Keratinocyte (primary cell): ENCODE measurements at regions not wholly inside any gene's neighbourhood (a gene's known extent, or its start where the extent isn't known, plus 50 kb on each side); places are given as distances from the start of the nearest gene placed in this dataset.

Source experiments
- DNase-seq: peaks from one replicate; pipeline ENCODE4 v3.0.0-alpha.2; 2011; ENCODE audit warnings: low read depth, missing footprints, low spot score
- FAIRE-seq: peaks from 2 replicates; lab custom pipeline; 2011; peaks lifted over from hg19 to GRCh38; lab: Jason Lieb, UNC
- H2AFZ ChIP-seq: 2 replicates; pipeline ENCODE4 v1.6.0; 2012; ENCODE audit warnings: low read length, control low read depth, inconsistent platforms; ENCODE audit not compliant: control insufficient read depth
- H3K27ac ChIP-seq: 2 replicates; pipeline ENCODE4 v1.5.1; 2011; ENCODE audit warnings: low read length; ENCODE audit not compliant: control insufficient read depth, insufficient read depth
- H3K27me3 ChIP-seq: 3 replicates; pipeline ENCODE4 v1.6.0; 2011; ENCODE audit warnings: low read length; ENCODE audit not compliant: control insufficient read depth, insufficient read depth; ENCODE audit errors: extremely low read depth
- H3K36me3 ChIP-seq, 2 experiments: 2 replicates in 1 of 2; 3 replicates in 1 of 2; pipeline ENCODE4 v1.5.1; 2011; ENCODE audit warnings: low read length in 2 of 2, mild to moderate bottlenecking in 1 of 2; ENCODE audit not compliant: control insufficient read depth in 2 of 2, insufficient read depth in 2 of 2; ENCODE audit errors: extremely low read depth in 1 of 2
- H3K4me1 ChIP-seq: 3 replicates; pipeline ENCODE4 v1.5.1; 2011; ENCODE audit warnings: low read length; ENCODE audit not compliant: control insufficient read depth, insufficient read depth; ENCODE audit errors: extremely low read depth
- H3K4me2 ChIP-seq: 3 replicates; pipeline ENCODE4 v1.6.0; 2011; ENCODE audit warnings: low read depth, low read length; ENCODE audit not compliant: control insufficient read depth, insufficient read depth; ENCODE audit errors: extremely low read depth
- H3K4me3 ChIP-seq, 3 experiments: fragments of 200-600 bp in 1 of 3; sonication (generic) in 1 of 3; 2 replicates in 2 of 3; 3 replicates in 1 of 3; pipeline ENCODE4 v1.5.1; 2011 to 2016; ENCODE audit warnings: low read length in 3 of 3, mild to moderate bottlenecking in 3 of 3, control low read depth in 2 of 3, inconsistent platforms in 1 of 3, low read depth in 1 of 3, mixed read lengths in 1 of 3, mixed run types in 1 of 3, moderate library complexity in 1 of 3; ENCODE audit not compliant: control insufficient read depth in 2 of 3, insufficient read depth in 2 of 3; ENCODE audit errors: extremely low read depth in 1 of 3
- H3K79me2 ChIP-seq: 2 replicates; pipeline ENCODE4 v1.6.0; 2012; ENCODE audit warnings: low read length; ENCODE audit not compliant: control insufficient read depth, insufficient read depth
- H3K9ac ChIP-seq: 3 replicates; pipeline ENCODE4 v1.6.0; 2011; ENCODE audit warnings: low read length; ENCODE audit not compliant: control insufficient read depth, insufficient read depth; ENCODE audit errors: extremely low read depth
- H3K9me1 ChIP-seq: 3 replicates; pipeline ENCODE4 v1.6.0; 2011; ENCODE audit warnings: low read length; ENCODE audit not compliant: control insufficient read depth, insufficient read depth; ENCODE audit errors: extremely low read depth
- H3K9me3 ChIP-seq: 2 replicates; pipeline ENCODE4 v1.5.1; 2012; ENCODE audit warnings: low read depth, low read length; ENCODE audit not compliant: control insufficient read depth
- H4K20me1 ChIP-seq: 3 replicates; pipeline ENCODE4 v1.6.0; 2011; ENCODE audit warnings: low read length; ENCODE audit not compliant: control insufficient read depth, insufficient read depth; ENCODE audit errors: extremely low read depth
- EZH2 ChIP-seq: IDR thresholded peaks from one replicate; pipeline ENCODE4 v1.6.1; 2012; ENCODE audit warnings: inconsistent platforms, mild to moderate bottlenecking, low read length, moderate library complexity
- dilution Hi-C: fragments of 300-500 bp; cut with MboI; formaldehyde crosslinking; loops from one replicate; pipeline ENCODE4 v1.7.0; 2020; ENCODE audit warnings: low sequenced_read_pairs; ENCODE audit not compliant: extremely low pct_ligation_motif_present
- TF ChIP-seq, protein P1 (sequence below), 3 experiments: IDR thresholded peaks in 1 of 3; conservative IDR thresholded peaks in 1 of 3; optimal IDR thresholded peaks in 1 of 3; 2 replicates in 2 of 3; 3 replicates in 1 of 3; pipeline versions ENCODE3 to v1.5.1; 2011; ENCODE audit warnings: low read length in 3 of 3, mild to moderate bottlenecking in 3 of 3, moderate library complexity in 2 of 3, control low read depth in 1 of 3, inconsistent platforms in 1 of 3; ENCODE audit not compliant: insufficient read depth in 2 of 3; ENCODE audit errors: extremely low read depth in 1 of 3

DNA sequence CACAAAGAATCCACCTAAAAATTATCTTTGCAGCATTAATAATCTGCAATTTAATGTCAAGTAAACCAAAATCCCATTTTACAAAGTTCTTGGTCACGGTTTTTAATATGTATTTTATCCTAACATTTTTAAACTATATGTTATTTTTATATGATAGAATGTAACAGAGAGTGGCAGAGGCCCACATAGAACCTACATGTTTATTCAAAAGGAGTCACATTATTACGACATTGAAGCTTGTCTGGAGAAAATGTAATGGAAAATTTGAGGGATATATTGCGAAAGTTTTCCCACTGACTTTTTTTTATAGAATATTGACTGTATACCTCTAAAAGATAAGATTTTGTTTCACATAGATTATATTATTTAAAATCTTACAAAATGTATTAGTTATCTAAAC is 89.7 kb upstream of the COL3A1 start:
- no peak overlapping the region for H2AFZ ChIP-seq
- H3K4me1 ChIP-seq, result no peaks in the 10 kb centered on the region
- H3K9me3 ChIP-seq, result no peaks in the 10 kb centered on the region
- dilution Hi-C loops, result no loop called here
- DNase-seq (no peak), FAIRE-seq (no peak)
- no peak overlapping the region for H3K4me2 ChIP-seq
- H3K27ac ChIP-seq, result no peak overlapping the region
- H3K9ac ChIP-seq, result no peak overlapping the region
- no peaks in the 10 kb centered on the region for H3K27me3 ChIP-seq
- TF ChIP-seq EZH2, result no peak
- TF ChIP-seq, protein P1, sequence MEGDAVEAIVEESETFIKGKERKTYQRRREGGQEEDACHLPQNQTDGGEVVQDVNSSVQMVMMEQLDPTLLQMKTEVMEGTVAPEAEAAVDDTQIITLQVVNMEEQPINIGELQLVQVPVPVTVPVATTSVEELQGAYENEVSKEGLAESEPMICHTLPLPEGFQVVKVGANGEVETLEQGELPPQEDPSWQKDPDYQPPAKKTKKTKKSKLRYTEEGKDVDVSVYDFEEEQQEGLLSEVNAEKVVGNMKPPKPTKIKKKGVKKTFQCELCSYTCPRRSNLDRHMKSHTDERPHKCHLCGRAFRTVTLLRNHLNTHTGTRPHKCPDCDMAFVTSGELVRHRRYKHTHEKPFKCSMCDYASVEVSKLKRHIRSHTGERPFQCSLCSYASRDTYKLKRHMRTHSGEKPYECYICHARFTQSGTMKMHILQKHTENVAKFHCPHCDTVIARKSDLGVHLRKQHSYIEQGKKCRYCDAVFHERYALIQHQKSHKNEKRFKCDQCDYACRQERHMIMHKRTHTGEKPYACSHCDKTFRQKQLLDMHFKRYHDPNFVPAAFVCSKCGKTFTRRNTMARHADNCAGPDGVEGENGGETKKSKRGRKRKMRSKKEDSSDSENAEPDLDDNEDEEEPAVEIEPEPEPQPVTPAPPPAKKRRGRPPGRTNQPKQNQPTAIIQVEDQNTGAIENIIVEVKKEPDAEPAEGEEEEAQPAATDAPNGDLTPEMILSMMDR (optimal IDR thresholded peaks at IDR 0.05 in 1 of 3, IDR thresholded peaks at IDR 0.05 in 1 of 3, conservative IDR thresholded peaks at IDR 0.05 in 1 of 3; ENCODE audit: extremely low read depth in 1 of 3, insufficient read depth in 2 of 3, low read length in 3 of 3), result no peak
- H4K20me1 ChIP-seq, result no peaks in the 10 kb centered on the region
- H3K79me2 ChIP-seq, result no peaks in the 10 kb centered on the region
- H3K9me1 ChIP-seq, result no peaks in the 10 kb centered on the region
- no peak overlapping the region for H3K4me3 ChIP-seq
- no peaks in the 10 kb centered on the region for H3K36me3 ChIP-seq

DNA sequence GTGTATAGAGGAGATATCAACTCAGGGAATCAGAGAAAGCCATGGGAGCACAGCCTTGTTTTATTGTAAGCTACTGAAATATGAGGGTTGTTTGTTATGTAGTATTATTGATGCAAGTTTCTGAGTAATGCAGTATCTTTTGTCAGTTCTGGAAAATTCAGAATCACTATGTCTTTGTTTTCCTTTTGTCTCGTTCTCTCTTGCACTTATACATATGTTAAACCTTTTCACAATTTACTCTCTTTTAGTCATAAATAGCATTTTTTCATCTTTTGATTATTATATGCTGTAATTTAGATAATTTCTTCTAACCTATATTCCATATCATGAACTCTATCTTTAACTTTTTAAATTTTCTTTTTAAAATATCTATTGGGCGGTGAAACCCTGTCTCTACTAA is 85.0 kb upstream of the COL3A1 start:
- FAIRE-seq (no peak), DNase-seq (no peak)
- H3K9me1 ChIP-seq, result no peaks in the 10 kb centered on the region
- dilution Hi-C loops, result no loop called here
- no peaks in the 10 kb centered on the region for H3K9me3 ChIP-seq
- no peaks in the 10 kb centered on the region for H3K27me3 ChIP-seq
- no peak overlapping the region for H3K27ac ChIP-seq
- no peak overlapping the region for H2AFZ ChIP-seq
- TF ChIP-seq, protein P1 (optimal IDR thresholded peaks at IDR 0.05 in 1 of 3, IDR thresholded peaks at IDR 0.05 in 1 of 3, conservative IDR thresholded peaks at IDR 0.05 in 1 of 3; ENCODE audit: extremely low read depth in 1 of 3, insufficient read depth in 2 of 3, low read length in 3 of 3), result no peak
- TF ChIP-seq EZH2, result no peak
- no peaks in the 10 kb centered on the region for H3K4me1 ChIP-seq
- no peaks in the 10 kb centered on the region for H3K36me3 ChIP-seq
- H3K79me2 ChIP-seq, result no peaks in the 10 kb centered on the region
- no peaks in the 10 kb centered on the region for H4K20me1 ChIP-seq
- H3K4me3 ChIP-seq, result no peak overlapping the region
- no peak overlapping the region for H3K9ac ChIP-seq
- H3K4me2 ChIP-seq, result no peak overlapping the region
